Neuron (in vitro differentiated cells): ENCODE measurements at regions not wholly inside any gene's neighbourhood (a gene's known extent, or its start where the extent isn't known, plus 50 kb on each side); places are given as distances from the start of the nearest gene placed in this dataset.
"Not testable (repeated sequence)": the region's sequence is repeated elsewhere in the genome, so short reads cannot be mapped to it uniquely, and the experiment has no call there.

ENCODE experiments used
- H2AFZ ChIP-seq: one replicate; pipeline ENCODE4 v1.6.1; 2013; ENCODE audit warnings: low read depth, mild to moderate bottlenecking, inconsistent platforms, low read length, moderate library complexity
- H3K27me3 ChIP-seq: one replicate; pipeline ENCODE4 v1.6.1; 2013; ENCODE audit warnings: low read length; ENCODE audit not compliant: insufficient read depth
- H3K36me3 ChIP-seq: one replicate; pipeline ENCODE4 v1.6.1; 2013; ENCODE audit warnings: low read length; ENCODE audit not compliant: insufficient read depth
- H3K4me1 ChIP-seq: one replicate; pipeline ENCODE4 v1.6.1; 2013; ENCODE audit warnings: low read length; ENCODE audit not compliant: insufficient read depth
- H3K4me3 ChIP-seq: 2 replicates; pipeline ENCODE4 v1.5.1; 2013; ENCODE audit warnings: mild to moderate bottlenecking, low read length, moderate library complexity
- H3K9me3 ChIP-seq: one replicate; pipeline ENCODE4 v1.6.1; 2013; ENCODE audit warnings: low read length

- H3K4me3 ChIP-seq: no peak overlapping the region
- H3K36me3 ChIP-seq: no peaks in the 10 kb centered on the region
- H3K9me3 ChIP-seq: no peaks in the 10 kb centered on the region
- no peak overlapping the region for H2AFZ ChIP-seq
- H3K27me3 ChIP-seq: peaks cover 20% of the 10 kb centered on the region
- no peaks in the 10 kb centered on the region for H3K4me1 ChIP-seq
These were observed 131.9 kb upstream of the LPCAT1 start for GRCh38 chr5:1655496-1656270.

GRCh38 chr5:1654786-1655495 is 131.2 kb upstream of the LPCAT1 start:
- Histone ChIP-seq H3K4me1 (no peaks in the 10 kb centered on the region), H3K36me3 (no peaks in the 10 kb centered on the region), H3K27me3 (peaks cover 19% of the 10 kb centered on the region), H2AFZ (no peak overlapping the region), H3K4me3 (no peak overlapping the region), H3K9me3 (no peaks in the 10 kb centered on the region)

GRCh38 chr5:1653698-1654651 is 130.2 kb upstream of the LPCAT1 start:
- not testable (repeated sequence) for H3K36me3 ChIP-seq, H3K4me1 ChIP-seq, H3K9me3 ChIP-seq, H2AFZ ChIP-seq, H3K4me3 ChIP-seq
- peaks cover 19% of the 10 kb centered on the region for H3K27me3 ChIP-seq

GRCh38 chr5:1652873-1653697 is 129.3 kb upstream of the LPCAT1 start:
- Histone ChIP-seq H3K4me3 (no peak overlapping the region), H3K4me1 (no peaks in the 10 kb centered on the region), H3K27me3 (peaks cover 19% of the 10 kb centered on the region), H2AFZ (no peak overlapping the region), H3K9me3 (no peaks in the 10 kb centered on the region), H3K36me3 (no peaks in the 10 kb centered on the region)

GRCh38 chr5:1651971-1652872 is 128.5 kb upstream of the LPCAT1 start:
- peaks cover 19% of the 10 kb centered on the region for H3K27me3 ChIP-seq
- no peaks in the 10 kb centered on the region for H3K9me3 ChIP-seq
- H3K4me1 ChIP-seq: no peaks in the 10 kb centered on the region
- no peak overlapping the region for H3K4me3 ChIP-seq
- H3K36me3 ChIP-seq: no peaks in the 10 kb centered on the region
- no peak overlapping the region for H2AFZ ChIP-seq

GRCh38 chr5:1651250-1651649 is 127.5 kb upstream of the LPCAT1 start:
- Histone ChIP-seq H3K27me3 (peaks cover 19% of the 10 kb centered on the region), H2AFZ (no peak overlapping the region), H3K4me1 (no peaks in the 10 kb centered on the region), H3K36me3 (no peaks in the 10 kb centered on the region), H3K4me3 (no peak overlapping the region), H3K9me3 (no peaks in the 10 kb centered on the region)

GRCh38 chr5:1649554-1649953 is 125.8 kb upstream of the LPCAT1 start:
- Histone ChIP-seq H3K9me3 (no peaks in the 10 kb centered on the region), H3K36me3 (no peaks in the 10 kb centered on the region), H3K4me3 (no peak overlapping the region), H2AFZ (no peak overlapping the region), H3K4me1 (no peaks in the 10 kb centered on the region), H3K27me3 (peaks cover 16% of the 10 kb centered on the region)

- Histone ChIP-seq H2AFZ (no peak overlapping the region), H3K4me3 (no peak overlapping the region), H3K36me3 (no peaks in the 10 kb centered on the region), H3K9me3 (no peaks in the 10 kb centered on the region), H3K4me1 (no peaks in the 10 kb centered on the region), H3K27me3 (peaks cover 20% of the 10 kb centered on the region)
These were observed 125.0 kb upstream of the LPCAT1 start for GRCh38 chr5:1648806-1649205.

GRCh38 chr5:1647580-1647979 is 123.8 kb upstream of the LPCAT1 start:
- no peaks in the 10 kb centered on the region for H3K9me3 ChIP-seq
- no peak overlapping the region for H3K4me3 ChIP-seq
- no peak overlapping the region for H2AFZ ChIP-seq
- H3K4me1 ChIP-seq: no peaks in the 10 kb centered on the region
- H3K27me3 ChIP-seq: peaks cover 17% of the 10 kb centered on the region
- H3K36me3 ChIP-seq: no peaks in the 10 kb centered on the region

- no peak overlapping the region for H2AFZ ChIP-seq
- peaks cover 16% of the 10 kb centered on the region for H3K27me3 ChIP-seq
- peak overlapping the region; percentile 21 for H3K4me3 ChIP-seq
- no peaks in the 10 kb centered on the region for H3K36me3 ChIP-seq
- H3K9me3 ChIP-seq: no peaks in the 10 kb centered on the region
- H3K4me1 ChIP-seq: peaks cover 14% of the 10 kb centered on the region
These were observed 121.2 kb upstream of the LPCAT1 start for GRCh38 chr5:1644810-1645571.

- Histone ChIP-seq H3K4me1 (peaks cover 14% of the 10 kb centered on the region), H3K27me3 (peaks cover 16% of the 10 kb centered on the region)
- not testable (repeated sequence) for H2AFZ ChIP-seq, H3K4me3 ChIP-seq, H3K9me3 ChIP-seq, H3K36me3 ChIP-seq
These were observed 120.6 kb upstream of the LPCAT1 start for GRCh38 chr5:1644393-1644809.
